AG09309 (cell line): ENCODE measurements at regions not wholly inside any gene's neighbourhood (a gene's known extent, or its start where the extent isn't known, plus 50 kb on each side); places are given as distances from the start of the nearest gene placed in this dataset.

ENCODE experiments used
- DNase-seq: peaks from one replicate; pipeline ENCODE4 v3.0.0-alpha.2; 2010; ENCODE audit warnings: low read depth
- H3K4me3 ChIP-seq: 2 replicates; pipeline ENCODE4 v1.5.1; 2011; ENCODE audit warnings: mild to moderate bottlenecking, low read depth, low read length, moderate library complexity; ENCODE audit not compliant: control insufficient read depth
- CTCF ChIP-seq: IDR thresholded peaks from 2 replicates; pipeline ENCODE4 v1.5.1; 2011; ENCODE audit warnings: mild to moderate bottlenecking, low read depth, low read length, inconsistent platforms; ENCODE audit not compliant: insufficient read depth, control insufficient read depth; ENCODE audit errors: missing control alignments

- TF ChIP-seq CTCF: no peak
- DNase-seq: no peak
- no peak overlapping the region for H3K4me3 ChIP-seq
Measured at GRCh38 chr2:8279506-8279905, 402.4 kb upstream of the ID2 start.

- no peak for TF ChIP-seq CTCF
- no peak overlapping the region for H3K4me3 ChIP-seq
- no peak for DNase-seq
Measured at GRCh38 chr2:8281234-8281633, 400.6 kb upstream of the ID2 start.

- DNase-seq: no peak
- TF ChIP-seq CTCF: no peak
- no peak overlapping the region for H3K4me3 ChIP-seq
Measured at GRCh38 chr2:8281950-8282857, 399.7 kb upstream of the ID2 start.

GRCh38 chr2:8282858-8283252 lies 399.0 kb upstream of the ID2 start:
- TF ChIP-seq CTCF: no peak

GRCh38 chr2:8285081-8285480 lies 396.8 kb upstream of the ID2 start:
- no peak overlapping the region for H3K4me3 ChIP-seq
- peak; percentile 25 for TF ChIP-seq CTCF
- no peak for DNase-seq

More at GRCh38 chr2:8282858-8283252, 399.0 kb upstream of the ID2 start:
- DNase-seq: no peak
- H3K4me3 ChIP-seq: no peak overlapping the region

GRCh38 chr2:8285898-8286297 lies 396.0 kb upstream of the ID2 start:
- no peak for DNase-seq
- no peak overlapping the region for H3K4me3 ChIP-seq
- TF ChIP-seq CTCF: no peak
